SU-DHL-6 (cell line): ENCODE measurements at regions not wholly inside any gene's neighbourhood (a gene's known extent, or its start where the extent isn't known, plus 50 kb on each side); places are given as distances from the start of the nearest gene placed in this dataset.

Source experiments
- H2AFZ ChIP-seq: fragments of 200-600 bp; sonication (generic); 2 replicates; pipeline ENCODE4 v1.6.1; 2014; ENCODE audit warnings: low read depth, mild to moderate bottlenecking, moderate library complexity, mixed read lengths, antibody characterized with exemption, low read length; ENCODE audit not compliant: severe bottlenecking
- H3F3A ChIP-seq: fragments of 200-600 bp; shearing (Covaris generic); 2 replicates; pipeline ENCODE4 v1.6.0; 2016; ENCODE audit warnings: antibody characterized with exemption, mild to moderate bottlenecking; ENCODE audit not compliant: insufficient read depth
- H3K27ac ChIP-seq: fragments of 200-600 bp; sonication (generic); 2 replicates; pipeline ENCODE4 v1.5.1; 2016; ENCODE audit warnings: low read depth, mild to moderate bottlenecking, low read length, moderate library complexity, mixed read lengths
- H3K27me3 ChIP-seq: fragments of 200-600 bp; sonication (generic), shearing (Covaris generic); 2 replicates; pipeline ENCODE4 v1.6.0; 2014; ENCODE audit warnings: mild to moderate bottlenecking, low read length
- H3K36me3 ChIP-seq: fragments of 200-600 bp; sonication (generic); 2 replicates; pipeline ENCODE4 v1.6.1; 2014; ENCODE audit warnings: mild to moderate bottlenecking, low read length, mixed read lengths
- H3K4me2 ChIP-seq: fragments of 300-600, 200-600 bp; shearing (Covaris generic), sonication (generic); 2 replicates; pipeline ENCODE4 v1.6.0; 2014; ENCODE audit warnings: low read length, low read depth, mild to moderate bottlenecking; ENCODE audit not compliant: poor library complexity, severe bottlenecking
- H3K4me3 ChIP-seq: fragments of 200-600 bp; sonication (generic); 2 replicates; pipeline ENCODE4 v1.5.1; 2014; ENCODE audit warnings: antibody characterized with exemption, low read length, mild to moderate bottlenecking, mixed read lengths; ENCODE audit not compliant: insufficient read depth, poor library complexity, severe bottlenecking
- H3K79me2 ChIP-seq: fragments of 200-600 bp; sonication (generic); 2 replicates; pipeline ENCODE4 v1.6.1; 2014; ENCODE audit warnings: mild to moderate bottlenecking, low read length, moderate library complexity; ENCODE audit not compliant: insufficient read depth
- H3K9ac ChIP-seq: fragments of 200-600 bp; sonication (generic); 2 replicates; pipeline ENCODE4 v1.7.0; 2014; ENCODE audit warnings: mild to moderate bottlenecking, low read length
- H3K9me2 ChIP-seq: fragments of 200-600 bp; sonication (generic); replicated peaks from 2 replicates; pipeline ENCODE4 v1.6.1; 2014; ENCODE audit warnings: low read length; ENCODE audit not compliant: insufficient read depth
- H3K9me3 ChIP-seq: fragments of 200-600 bp; sonication (generic); 2 replicates; pipeline ENCODE4 v1.6.1; 2014; ENCODE audit warnings: low read length, mixed read lengths; ENCODE audit not compliant: insufficient read depth
- H4K20me1 ChIP-seq: fragments of 200-600 bp; sonication (generic); 2 replicates; pipeline ENCODE4 v1.6.1; 2014; ENCODE audit warnings: low read depth, mild to moderate bottlenecking, antibody characterized with exemption, low read length, moderate library complexity, mixed read lengths
- CTCF ChIP-seq: fragments of 200-600 bp; sonication (generic); IDR thresholded peaks from one replicate; pipeline ENCODE4 v1.5.1; 2017; ENCODE audit warnings: antibody characterized with exemption, mild to moderate bottlenecking, low read length, moderate library complexity; ENCODE audit not compliant: insufficient read depth, poor library complexity, severe bottlenecking
- EZH2phosphoT487 ChIP-seq: fragments of 200-600 bp; sonication (generic), shearing (Covaris generic); conservative IDR thresholded peaks from 2 replicates; pipeline ENCODE4 v1.6.1; 2018; ENCODE audit warnings: mild to moderate bottlenecking, antibody characterized with exemption, low read length, moderate library complexity, mixed read lengths

- Histone ChIP-seq H3K27ac (no peak overlapping the region), H3F3A (no peaks in the 10 kb centered on the region), H3K4me3 (no peak overlapping the region), H4K20me1 (no peaks in the 10 kb centered on the region), H3K9ac (no peak overlapping the region), H3K9me3 (no peaks in the 10 kb centered on the region), H3K9me2 (no peaks in the 10 kb centered on the region), H2AFZ (no peak overlapping the region), H3K27me3 (no peaks in the 10 kb centered on the region), H3K4me2 (no peak overlapping the region), H3K36me3 (no peaks in the 10 kb centered on the region), H3K79me2 (no peaks in the 10 kb centered on the region)
- no peak for TF ChIP-seq EZH2phosphoT487
- no peak for TF ChIP-seq CTCF
These were observed 249.8 kb upstream of the AADAT start for GRCh38 chr4:170339522-170339921.

DNA sequence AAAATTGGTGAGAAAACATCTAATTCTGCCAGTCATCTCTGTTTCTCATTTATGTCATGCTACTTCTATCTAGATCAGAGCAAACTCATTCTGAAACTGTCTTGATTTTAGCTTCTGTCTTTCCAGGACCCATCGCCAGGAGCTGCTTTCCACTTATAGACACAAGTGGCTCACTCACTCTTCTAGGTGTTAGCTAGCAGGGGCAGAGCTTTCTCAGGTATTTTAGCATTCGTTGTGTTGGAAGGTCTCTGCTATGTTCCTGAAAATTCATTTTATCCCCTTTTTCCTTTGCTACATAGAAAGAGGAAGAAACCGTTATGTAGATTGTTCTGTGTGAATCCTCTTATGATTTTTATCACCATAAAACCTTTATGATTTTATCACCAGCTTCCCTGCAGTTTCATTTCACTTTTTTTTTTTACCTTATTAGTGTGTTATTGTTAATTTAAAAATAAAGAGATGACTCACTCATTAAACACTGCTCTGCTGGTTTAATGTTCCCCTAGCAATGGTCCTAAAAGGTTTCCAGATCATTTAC lies 246.6 kb upstream of the AADAT start:
- Histone ChIP-seq H3K9me2 (no peaks in the 10 kb centered on the region), H3K9me3 (no peaks in the 10 kb centered on the region), H3K4me2 (no peak overlapping the region), H3K27me3 (no peaks in the 10 kb centered on the region), H4K20me1 (no peaks in the 10 kb centered on the region), H3F3A (no peaks in the 10 kb centered on the region), H2AFZ (no peak overlapping the region), H3K36me3 (no peaks in the 10 kb centered on the region), H3K9ac (no peak overlapping the region), H3K4me3 (no peak overlapping the region), H3K79me2 (no peaks in the 10 kb centered on the region), H3K27ac (no peak overlapping the region)
- TF ChIP-seq EZH2phosphoT487 = no peak
- no peak for TF ChIP-seq CTCF

DNA sequence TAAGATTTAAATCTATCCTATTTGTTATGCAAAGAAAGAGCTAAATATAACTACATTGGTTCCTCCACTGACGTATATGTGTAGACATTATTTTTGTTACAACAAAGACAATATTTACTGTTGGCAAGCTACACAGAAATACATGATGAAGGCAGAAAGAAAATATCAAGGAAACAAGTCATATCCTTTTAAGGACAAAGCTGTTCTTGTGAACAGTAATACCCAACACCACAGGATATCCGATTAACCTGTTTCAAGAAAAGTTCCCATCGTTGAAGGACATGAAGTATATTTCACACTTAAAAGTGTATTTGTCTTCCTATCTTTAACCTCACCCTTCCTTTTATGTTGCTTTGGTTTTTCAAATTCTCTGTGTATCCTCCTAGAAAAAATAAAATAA lies 235.8 kb upstream of the AADAT start:
- H4K20me1 ChIP-seq = no peaks in the 10 kb centered on the region
- H3K79me2 ChIP-seq = no peaks in the 10 kb centered on the region
- H3K36me3 ChIP-seq = no peaks in the 10 kb centered on the region
- H3K9me2 ChIP-seq = no peaks in the 10 kb centered on the region
- TF ChIP-seq CTCF = no peak
- TF ChIP-seq EZH2phosphoT487 = no peak
- no peak overlapping the region for H3K4me2 ChIP-seq
- no peaks in the 10 kb centered on the region for H3K27me3 ChIP-seq
- no peak overlapping the region for H3K27ac ChIP-seq
- H3K9ac ChIP-seq = no peak overlapping the region
- H3K4me3 ChIP-seq = no peak overlapping the region
- no peaks in the 10 kb centered on the region for H3K9me3 ChIP-seq
- no peak overlapping the region for H2AFZ ChIP-seq
- H3F3A ChIP-seq = no peaks in the 10 kb centered on the region

- Histone ChIP-seq H3K27ac (no peak overlapping the region), H3K9me2 (no peaks in the 10 kb centered on the region), H3K36me3 (no peaks in the 10 kb centered on the region), H3K4me2 (no peak overlapping the region), H3F3A (no peaks in the 10 kb centered on the region), H3K9me3 (no peaks in the 10 kb centered on the region), H4K20me1 (no peaks in the 10 kb centered on the region), H3K9ac (no peak overlapping the region), H2AFZ (no peak overlapping the region), H3K79me2 (no peaks in the 10 kb centered on the region), H3K4me3 (no peak overlapping the region), H3K27me3 (no peaks in the 10 kb centered on the region)
- no peak for TF ChIP-seq EZH2phosphoT487
- no peak for TF ChIP-seq CTCF
These were observed 233.9 kb upstream of the AADAT start for GRCh38 chr4:170323623-170324022.
